ENCODE measurements at regions not wholly inside any gene's neighbourhood (a gene's known extent, or its start where the extent isn't known, plus 50 kb on each side); places are given as distances from the start of the nearest gene placed in this dataset.

DNA sequence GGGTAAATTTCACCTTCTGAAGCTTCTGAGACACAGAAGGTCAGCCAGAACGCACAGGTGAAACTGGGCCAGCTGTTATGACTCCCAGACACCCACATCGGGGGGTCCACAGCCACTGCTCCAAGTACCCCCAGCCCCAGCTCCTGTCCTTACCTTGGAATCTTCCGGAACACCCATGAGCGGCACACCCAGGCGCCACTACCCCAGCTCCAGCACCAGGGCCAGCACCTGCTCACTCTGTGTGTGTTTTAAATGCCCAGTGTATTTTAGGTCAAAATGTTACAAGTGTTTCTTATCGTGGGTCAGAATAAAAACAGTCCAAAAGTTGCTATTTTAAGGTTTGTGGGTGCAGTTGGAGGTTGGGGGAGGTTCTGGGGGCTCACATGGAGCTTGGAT, 116.3 kb downstream of the RMI2 start:
- TF ChIP-seq, protein P1, sequence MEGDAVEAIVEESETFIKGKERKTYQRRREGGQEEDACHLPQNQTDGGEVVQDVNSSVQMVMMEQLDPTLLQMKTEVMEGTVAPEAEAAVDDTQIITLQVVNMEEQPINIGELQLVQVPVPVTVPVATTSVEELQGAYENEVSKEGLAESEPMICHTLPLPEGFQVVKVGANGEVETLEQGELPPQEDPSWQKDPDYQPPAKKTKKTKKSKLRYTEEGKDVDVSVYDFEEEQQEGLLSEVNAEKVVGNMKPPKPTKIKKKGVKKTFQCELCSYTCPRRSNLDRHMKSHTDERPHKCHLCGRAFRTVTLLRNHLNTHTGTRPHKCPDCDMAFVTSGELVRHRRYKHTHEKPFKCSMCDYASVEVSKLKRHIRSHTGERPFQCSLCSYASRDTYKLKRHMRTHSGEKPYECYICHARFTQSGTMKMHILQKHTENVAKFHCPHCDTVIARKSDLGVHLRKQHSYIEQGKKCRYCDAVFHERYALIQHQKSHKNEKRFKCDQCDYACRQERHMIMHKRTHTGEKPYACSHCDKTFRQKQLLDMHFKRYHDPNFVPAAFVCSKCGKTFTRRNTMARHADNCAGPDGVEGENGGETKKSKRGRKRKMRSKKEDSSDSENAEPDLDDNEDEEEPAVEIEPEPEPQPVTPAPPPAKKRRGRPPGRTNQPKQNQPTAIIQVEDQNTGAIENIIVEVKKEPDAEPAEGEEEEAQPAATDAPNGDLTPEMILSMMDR (conservative IDR thresholded peaks at IDR 0.05), result no peak
- no peak for TF ChIP-seq EZH2 (IDR thresholded peaks at IDR 0.05; ENCODE audit: low read depth)

Measured in PC-9 (cell line).